ENCODE measurements at regions not wholly inside any gene's neighbourhood (a gene's known extent, or its start where the extent isn't known, plus 50 kb on each side); places are given as distances from the start of the nearest gene placed in this dataset.

DNA sequence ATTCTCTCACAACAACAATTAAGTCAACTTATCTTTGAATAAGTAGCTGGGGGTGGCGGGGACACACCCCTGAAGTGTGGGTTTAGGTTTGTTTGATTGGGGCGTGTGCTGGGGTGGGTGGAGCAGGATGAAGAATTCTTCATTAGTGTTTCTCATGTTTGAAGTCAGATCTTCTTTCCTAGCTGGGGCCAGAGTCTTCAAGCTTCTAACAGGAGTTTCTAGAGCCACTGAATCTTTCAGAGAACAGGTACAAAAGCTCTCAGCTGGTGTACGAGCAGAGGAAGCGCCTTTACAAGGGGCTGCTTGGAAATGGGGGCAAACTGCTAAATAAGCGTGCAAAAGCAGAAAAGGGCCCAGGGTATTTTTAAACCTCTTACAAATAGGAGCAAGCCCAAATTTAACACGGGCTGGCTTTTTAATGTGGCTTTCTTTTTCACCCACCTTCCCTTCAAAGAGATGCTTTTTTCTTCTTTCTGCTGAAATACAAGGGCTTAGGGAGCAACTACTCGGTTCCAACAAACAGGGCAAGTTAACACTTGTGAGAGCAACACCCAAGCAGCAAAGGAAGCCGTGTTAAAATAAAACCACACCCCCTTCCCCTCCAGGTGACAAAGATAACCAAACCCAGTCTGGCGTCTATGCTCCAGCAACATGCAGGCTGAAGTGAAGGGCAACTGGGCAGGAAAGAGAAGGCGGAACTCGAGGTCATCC is 86.9 kb upstream of the RASGRP1 start:
- ATAC-seq: no peak

DNA sequence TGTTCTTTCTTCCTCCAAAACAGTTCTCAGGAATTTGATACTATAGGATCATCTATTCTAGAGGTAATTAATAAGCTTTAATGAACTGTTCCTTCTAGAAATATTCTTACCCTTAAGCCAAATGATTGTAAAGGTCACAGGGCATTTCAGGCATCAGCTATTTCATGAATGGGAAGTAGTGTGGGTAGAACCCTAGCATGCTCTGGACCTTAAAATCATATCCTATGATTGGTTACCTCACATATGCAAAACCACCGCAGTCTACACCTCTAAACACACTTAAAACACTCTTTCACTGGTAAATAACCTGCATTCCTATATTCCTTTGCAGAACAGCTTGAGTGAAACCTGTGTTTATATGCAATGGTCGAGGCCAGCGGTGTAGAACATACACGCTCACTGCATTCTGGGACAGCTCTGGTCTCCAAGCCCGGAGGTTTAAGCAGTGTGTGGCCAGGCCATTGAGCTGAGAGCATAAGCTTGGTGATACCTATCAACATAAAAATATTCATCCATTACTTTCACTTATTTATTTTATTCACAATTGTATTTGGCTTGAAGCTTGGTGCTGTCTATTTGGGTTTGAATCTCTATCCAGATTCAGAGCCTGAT is 87.7 kb upstream of the RASGRP1 start:
- ATAC-seq: no peak
- TF ChIP-seq ARNTL (CRISPR knock-in tag; IDR thresholded peaks at IDR 0.05; ENCODE audit: borderline replicate concordance, low read depth): no peak
- no peak for TF ChIP-seq ISL1 (CRISPR knock-in tag; IDR thresholded peaks at IDR 0.05)
- TF ChIP-seq PPARA (CRISPR knock-in tag; IDR thresholded peaks at IDR 0.05; ENCODE audit: borderline replicate concordance): no peak
- TF ChIP-seq, protein P1, sequence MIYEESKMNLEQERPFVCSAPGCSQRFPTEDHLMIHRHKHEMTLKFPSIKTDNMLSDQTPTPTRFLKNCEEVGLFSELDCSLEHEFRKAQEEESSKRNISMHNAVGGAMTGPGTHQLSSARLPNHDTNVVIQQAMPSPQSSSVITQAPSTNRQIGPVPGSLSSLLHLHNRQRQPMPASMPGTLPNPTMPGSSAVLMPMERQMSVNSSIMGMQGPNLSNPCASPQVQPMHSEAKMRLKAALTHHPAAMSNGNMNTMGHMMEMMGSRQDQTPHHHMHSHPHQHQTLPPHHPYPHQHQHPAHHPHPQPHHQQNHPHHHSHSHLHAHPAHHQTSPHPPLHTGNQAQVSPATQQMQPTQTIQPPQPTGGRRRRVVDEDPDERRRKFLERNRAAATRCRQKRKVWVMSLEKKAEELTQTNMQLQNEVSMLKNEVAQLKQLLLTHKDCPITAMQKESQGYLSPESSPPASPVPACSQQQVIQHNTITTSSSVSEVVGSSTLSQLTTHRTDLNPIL (CRISPR knock-in tag; IDR thresholded peaks at IDR 0.05; ENCODE audit: low read depth): no peak
- TF ChIP-seq ESRRG (CRISPR knock-in tag; IDR thresholded peaks at IDR 0.05): no peak
- TF ChIP-seq ZC3H10 (CRISPR knock-in tag; IDR thresholded peaks at IDR 0.05): no peak
- no peak for TF ChIP-seq GLIS3 (CRISPR knock-in tag; IDR thresholded peaks at IDR 0.05)
- TF ChIP-seq, protein P2, sequence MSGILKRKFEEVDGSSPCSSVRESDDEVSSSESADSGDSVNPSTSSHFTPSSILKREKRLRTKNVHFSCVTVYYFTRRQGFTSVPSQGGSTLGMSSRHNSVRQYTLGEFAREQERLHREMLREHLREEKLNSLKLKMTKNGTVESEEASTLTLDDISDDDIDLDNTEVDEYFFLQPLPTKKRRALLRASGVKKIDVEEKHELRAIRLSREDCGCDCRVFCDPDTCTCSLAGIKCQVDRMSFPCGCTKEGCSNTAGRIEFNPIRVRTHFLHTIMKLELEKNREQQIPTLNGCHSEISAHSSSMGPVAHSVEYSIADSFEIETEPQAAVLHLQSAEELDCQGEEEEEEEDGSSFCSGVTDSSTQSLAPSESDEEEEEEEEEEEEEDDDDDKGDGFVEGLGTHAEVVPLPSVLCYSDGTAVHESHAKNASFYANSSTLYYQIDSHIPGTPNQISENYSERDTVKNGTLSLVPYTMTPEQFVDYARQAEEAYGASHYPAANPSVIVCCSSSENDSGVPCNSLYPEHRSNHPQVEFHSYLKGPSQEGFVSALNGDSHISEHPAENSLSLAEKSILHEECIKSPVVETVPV (CRISPR knock-in tag; IDR thresholded peaks at IDR 0.05): no peak
- no peak for TF ChIP-seq TCF4 (CRISPR knock-in tag; IDR thresholded peaks at IDR 0.05; ENCODE audit: borderline replicate concordance)
- no peak for TF ChIP-seq OSR1 (CRISPR knock-in tag; IDR thresholded peaks at IDR 0.05)
- no peak for TF ChIP-seq ZNF70 (CRISPR knock-in tag; IDR thresholded peaks at IDR 0.05)
- TF ChIP-seq, protein P3, sequence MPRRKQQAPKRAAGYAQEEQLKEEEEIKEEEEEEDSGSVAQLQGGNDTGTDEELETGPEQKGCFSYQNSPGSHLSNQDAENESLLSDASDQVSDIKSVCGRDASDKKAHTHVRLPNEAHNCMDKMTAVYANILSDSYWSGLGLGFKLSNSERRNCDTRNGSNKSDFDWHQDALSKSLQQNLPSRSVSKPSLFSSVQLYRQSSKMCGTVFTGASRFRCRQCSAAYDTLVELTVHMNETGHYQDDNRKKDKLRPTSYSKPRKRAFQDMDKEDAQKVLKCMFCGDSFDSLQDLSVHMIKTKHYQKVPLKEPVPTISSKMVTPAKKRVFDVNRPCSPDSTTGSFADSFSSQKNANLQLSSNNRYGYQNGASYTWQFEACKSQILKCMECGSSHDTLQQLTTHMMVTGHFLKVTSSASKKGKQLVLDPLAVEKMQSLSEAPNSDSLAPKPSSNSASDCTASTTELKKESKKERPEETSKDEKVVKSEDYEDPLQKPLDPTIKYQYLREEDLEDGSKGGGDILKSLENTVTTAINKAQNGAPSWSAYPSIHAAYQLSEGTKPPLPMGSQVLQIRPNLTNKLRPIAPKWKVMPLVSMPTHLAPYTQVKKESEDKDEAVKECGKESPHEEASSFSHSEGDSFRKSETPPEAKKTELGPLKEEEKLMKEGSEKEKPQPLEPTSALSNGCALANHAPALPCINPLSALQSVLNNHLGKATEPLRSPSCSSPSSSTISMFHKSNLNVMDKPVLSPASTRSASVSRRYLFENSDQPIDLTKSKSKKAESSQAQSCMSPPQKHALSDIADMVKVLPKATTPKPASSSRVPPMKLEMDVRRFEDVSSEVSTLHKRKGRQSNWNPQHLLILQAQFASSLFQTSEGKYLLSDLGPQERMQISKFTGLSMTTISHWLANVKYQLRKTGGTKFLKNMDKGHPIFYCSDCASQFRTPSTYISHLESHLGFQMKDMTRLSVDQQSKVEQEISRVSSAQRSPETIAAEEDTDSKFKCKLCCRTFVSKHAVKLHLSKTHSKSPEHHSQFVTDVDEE (CRISPR knock-in tag; IDR thresholded peaks at IDR 0.05): no peak
- no peak for TF ChIP-seq ZNF8 (CRISPR knock-in tag; IDR thresholded peaks at IDR 0.05)
- TF ChIP-seq RARB (CRISPR knock-in tag; IDR thresholded peaks at IDR 0.05): no peak
- TF ChIP-seq, protein P4, sequence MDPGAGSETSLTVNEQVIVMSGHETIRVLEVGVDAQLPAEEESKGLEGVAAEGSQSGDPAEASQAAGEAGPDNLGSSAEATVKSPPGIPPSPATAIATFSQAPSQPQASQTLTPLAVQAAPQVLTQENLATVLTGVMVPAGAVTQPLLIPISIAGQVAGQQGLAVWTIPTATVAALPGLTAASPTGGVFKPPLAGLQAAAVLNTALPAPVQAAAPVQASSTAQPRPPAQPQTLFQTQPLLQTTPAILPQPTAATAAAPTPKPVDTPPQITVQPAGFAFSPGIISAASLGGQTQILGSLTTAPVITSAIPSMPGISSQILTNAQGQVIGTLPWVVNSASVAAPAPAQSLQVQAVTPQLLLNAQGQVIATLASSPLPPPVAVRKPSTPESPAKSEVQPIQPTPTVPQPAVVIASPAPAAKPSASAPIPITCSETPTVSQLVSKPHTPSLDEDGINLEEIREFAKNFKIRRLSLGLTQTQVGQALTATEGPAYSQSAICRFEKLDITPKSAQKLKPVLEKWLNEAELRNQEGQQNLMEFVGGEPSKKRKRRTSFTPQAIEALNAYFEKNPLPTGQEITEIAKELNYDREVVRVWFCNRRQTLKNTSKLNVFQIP (CRISPR knock-in tag; IDR thresholded peaks at IDR 0.05; ENCODE audit: borderline replicate concordance, low read depth): no peak
- TF ChIP-seq CSDC2 (CRISPR knock-in tag; IDR thresholded peaks at IDR 0.05): no peak
- TF ChIP-seq SNAI2 (CRISPR knock-in tag; IDR thresholded peaks at IDR 0.05): no peak

More for the DNA sequence above, 86.9 kb upstream of the RASGRP1 start:
- no peak for TF ChIP-seq ZNF70 (CRISPR knock-in tag; IDR thresholded peaks at IDR 0.05)
- TF ChIP-seq, protein P5, sequence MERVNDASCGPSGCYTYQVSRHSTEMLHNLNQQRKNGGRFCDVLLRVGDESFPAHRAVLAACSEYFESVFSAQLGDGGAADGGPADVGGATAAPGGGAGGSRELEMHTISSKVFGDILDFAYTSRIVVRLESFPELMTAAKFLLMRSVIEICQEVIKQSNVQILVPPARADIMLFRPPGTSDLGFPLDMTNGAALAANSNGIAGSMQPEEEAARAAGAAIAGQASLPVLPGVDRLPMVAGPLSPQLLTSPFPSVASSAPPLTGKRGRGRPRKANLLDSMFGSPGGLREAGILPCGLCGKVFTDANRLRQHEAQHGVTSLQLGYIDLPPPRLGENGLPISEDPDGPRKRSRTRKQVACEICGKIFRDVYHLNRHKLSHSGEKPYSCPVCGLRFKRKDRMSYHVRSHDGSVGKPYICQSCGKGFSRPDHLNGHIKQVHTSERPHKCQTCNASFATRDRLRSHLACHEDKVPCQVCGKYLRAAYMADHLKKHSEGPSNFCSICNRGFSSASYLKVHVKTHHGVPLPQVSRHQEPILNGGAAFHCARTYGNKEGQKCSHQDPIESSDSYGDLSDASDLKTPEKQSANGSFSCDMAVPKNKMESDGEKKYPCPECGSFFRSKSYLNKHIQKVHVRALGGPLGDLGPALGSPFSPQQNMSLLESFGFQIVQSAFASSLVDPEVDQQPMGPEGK (CRISPR knock-in tag; IDR thresholded peaks at IDR 0.05; ENCODE audit: borderline replicate concordance): no peak
- no peak for TF ChIP-seq RARB (CRISPR knock-in tag; IDR thresholded peaks at IDR 0.05)
- TF ChIP-seq, protein P3 (CRISPR knock-in tag; IDR thresholded peaks at IDR 0.05): no peak
- TF ChIP-seq ESRRG (CRISPR knock-in tag; IDR thresholded peaks at IDR 0.05): no peak
- TF ChIP-seq ISL1 (CRISPR knock-in tag; IDR thresholded peaks at IDR 0.05): no peak
- TF ChIP-seq ARNTL (CRISPR knock-in tag; IDR thresholded peaks at IDR 0.05; ENCODE audit: borderline replicate concordance, low read depth): no peak
- TF ChIP-seq PPARA (CRISPR knock-in tag; IDR thresholded peaks at IDR 0.05; ENCODE audit: borderline replicate concordance): no peak
- no peak for TF ChIP-seq GLIS3 (CRISPR knock-in tag; IDR thresholded peaks at IDR 0.05)
- no peak for TF ChIP-seq CSDC2 (CRISPR knock-in tag; IDR thresholded peaks at IDR 0.05)
- TF ChIP-seq ZC3H10 (CRISPR knock-in tag; IDR thresholded peaks at IDR 0.05): no peak
- no peak for TF ChIP-seq BACH2 (CRISPR knock-in tag; IDR thresholded peaks at IDR 0.05; ENCODE audit: borderline replicate concordance)
- TF ChIP-seq, protein P4 (CRISPR knock-in tag; IDR thresholded peaks at IDR 0.05; ENCODE audit: borderline replicate concordance, low read depth): no peak
- no peak for TF ChIP-seq TCF4 (CRISPR knock-in tag; IDR thresholded peaks at IDR 0.05; ENCODE audit: borderline replicate concordance)
